Hematopoietic multipotent progenitor cell treated with erythropoietin and hydrocortisone succinate and interleukin-3 and kit ligand, for 4 days (in vitro differentiated cells): ENCODE measurements at regions not wholly inside any gene's neighbourhood (a gene's known extent, or its start where the extent isn't known, plus 50 kb on each side); places are given as distances from the start of the nearest gene placed in this dataset.

ENCODE experiments used
- DNase-seq: peaks from one replicate; pipeline ENCODE4 v3.0.0-alpha.2; 2015

DNA sequence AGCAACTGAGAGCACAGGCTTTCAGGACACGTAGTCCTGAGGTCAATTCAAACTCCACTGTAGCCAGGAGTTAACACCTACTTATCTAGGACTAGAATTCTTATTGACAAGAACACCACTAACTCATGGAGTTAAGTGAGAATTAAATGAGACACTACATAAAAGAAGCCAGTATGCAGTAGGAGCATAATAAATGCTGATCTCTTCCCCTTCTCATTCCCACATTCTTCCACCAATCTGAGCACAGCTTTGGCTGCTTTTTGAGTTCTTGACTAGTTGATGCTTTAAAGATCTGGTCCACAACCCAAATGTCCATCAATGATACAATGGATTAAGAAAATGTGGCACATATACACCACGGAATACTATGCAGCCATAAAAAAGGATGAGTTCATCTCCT is 55.2 kb downstream of the TTC32 start:
- no peak for DNase-seq

DNA sequence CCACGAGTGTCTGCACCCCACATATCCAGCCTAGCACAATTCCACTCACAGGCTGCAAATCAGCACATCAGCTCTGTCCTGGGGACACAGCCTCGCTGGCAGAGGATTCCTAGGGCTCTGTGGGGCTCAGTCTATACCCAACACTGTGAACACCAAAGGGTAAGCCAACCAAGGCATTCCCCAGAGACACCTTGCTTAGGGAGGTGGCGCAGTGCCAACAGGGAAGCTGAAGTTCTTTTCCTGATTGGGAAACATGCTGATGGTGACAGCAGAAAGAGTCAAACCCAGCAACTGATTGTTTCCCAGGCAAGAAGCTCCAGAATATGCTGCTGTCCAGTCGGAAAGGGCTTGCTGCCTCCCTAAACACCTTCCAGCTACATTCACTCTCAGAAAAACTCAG is 55.8 kb downstream of the TTC32 start:
- DNase-seq, result no peak

DNA sequence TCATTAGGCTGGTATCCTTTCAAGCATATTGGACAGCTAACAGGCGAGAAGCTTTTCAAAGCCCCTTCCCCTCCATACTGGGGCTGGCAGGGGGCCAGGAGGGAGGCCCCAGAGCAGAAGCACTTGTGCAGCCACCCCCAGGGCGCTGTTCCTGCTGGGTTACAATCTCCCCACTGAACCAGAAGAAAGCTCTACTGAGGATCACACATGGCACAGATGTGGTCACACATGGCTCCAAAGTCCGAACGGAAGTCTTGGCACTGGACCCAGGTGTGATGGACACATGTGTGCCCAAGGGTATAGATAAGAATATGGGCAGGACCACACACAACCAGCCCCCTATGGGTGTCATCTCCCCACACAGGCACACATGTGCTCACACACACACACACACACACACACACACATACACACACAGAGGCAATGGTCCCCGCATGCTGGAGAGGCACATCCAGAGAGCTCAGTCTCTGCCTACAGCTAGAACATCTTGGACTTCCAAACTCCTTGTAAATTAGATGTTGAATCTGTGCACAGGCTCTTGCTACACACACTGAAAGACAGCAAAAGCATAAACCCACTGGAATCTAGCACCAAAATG is 56.4 kb downstream of the TTC32 start:
- DNase-seq, result no peak

DNA sequence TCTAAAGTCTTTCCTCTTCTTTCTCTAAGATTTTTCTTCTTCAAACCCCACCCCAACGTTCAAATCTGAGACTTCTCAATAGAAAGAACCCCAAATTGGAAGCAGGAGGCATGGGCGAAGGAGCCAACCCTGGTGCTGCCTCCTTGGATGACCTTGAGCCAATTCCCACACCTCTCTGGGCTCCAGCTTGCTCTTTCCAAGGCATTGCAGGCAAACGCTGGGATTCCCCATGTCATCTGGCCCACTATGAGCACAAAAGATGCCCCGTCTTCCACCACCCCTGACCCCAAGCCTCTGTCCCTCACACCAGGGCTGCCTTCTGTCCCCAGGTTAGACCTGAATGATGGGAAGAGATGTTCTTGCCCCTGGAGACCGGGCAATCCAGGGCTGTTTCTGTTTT is 57.0 kb downstream of the TTC32 start:
- DNase-seq, result no peak

DNA sequence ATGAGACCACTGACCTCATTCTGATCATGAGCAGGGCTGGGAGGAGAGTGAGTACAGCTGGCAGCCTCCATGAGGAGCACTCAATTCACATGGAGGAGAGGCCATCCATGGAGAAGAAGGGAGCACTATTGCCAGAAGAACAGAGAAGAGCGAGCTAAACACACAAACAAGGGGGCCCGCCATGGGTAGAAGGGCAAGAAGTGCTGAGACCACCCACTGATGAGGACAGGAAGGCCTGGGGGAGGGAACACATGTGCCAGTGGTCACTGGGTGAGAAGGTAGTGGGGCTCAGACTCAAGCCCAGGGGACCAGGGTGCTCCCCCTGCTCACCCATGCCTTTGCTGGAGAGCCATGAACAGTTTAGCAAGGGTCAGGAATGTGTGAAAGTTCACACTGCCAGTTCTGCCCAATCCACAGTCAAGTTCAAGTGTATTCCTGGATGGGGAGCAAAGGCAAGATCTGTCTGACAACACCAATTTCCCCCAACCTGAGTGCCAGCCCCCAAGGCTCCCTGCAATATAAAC is 57.7 kb downstream of the TTC32 start:
- no peak for DNase-seq

DNA sequence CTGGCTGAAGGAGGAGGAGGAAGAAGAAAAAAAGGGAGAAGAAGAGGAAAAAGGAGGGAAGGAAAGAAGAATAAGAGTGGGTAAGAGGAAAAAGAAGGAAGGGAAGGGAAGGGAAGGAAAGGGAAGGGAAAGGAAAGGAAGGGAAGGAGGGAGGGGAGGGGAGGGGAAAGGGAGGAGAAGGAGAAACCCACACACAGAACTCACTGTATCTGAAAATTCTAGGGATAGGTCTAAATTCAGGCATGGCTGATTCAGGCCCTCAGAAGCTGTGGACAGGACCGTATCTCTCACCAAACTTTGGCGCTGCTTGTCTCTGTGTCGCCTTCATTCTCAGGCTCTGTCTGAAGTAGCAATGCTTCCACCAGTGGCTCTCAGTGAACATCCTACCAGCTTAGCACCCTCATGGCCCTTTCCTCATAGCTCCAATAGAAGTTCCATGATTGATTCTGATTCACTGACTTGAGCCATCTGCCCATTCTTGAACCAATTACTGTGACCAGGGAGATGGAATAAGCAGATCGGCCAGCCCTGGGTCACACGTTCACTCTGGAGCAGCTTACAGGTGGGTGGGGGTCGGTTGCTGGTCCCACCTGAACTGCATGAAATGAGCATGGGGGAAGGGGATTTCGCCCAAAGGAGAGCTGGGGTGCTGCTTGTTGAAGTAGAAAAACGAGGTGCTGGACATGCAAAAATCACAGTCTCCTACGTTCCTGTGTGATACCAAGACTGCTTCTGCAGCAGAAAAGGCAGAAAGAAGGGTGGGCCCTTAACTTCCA is 59.7 kb downstream of the TTC32 start:
- DNase-seq, result no peak

DNA sequence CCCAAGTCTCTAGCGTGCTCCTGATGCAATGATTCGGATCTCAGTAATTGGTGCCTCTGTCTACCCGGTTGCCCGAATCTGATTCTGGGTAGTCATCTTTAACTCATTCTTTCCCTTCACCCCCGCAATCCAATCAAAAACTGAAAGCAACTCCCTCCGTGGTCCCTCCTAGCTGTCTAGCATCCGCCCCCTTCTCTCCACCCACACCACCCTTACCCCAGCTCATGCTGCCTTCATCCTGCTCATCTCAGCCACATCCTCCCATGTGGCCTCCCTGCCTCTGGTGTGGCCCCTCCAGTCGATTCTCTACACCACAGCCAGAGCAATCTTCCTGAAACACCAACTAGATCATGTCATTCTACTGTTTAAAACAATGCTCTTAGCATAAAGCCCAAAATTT is 62.3 kb downstream of the TTC32 start:
- no peak for DNase-seq

DNA sequence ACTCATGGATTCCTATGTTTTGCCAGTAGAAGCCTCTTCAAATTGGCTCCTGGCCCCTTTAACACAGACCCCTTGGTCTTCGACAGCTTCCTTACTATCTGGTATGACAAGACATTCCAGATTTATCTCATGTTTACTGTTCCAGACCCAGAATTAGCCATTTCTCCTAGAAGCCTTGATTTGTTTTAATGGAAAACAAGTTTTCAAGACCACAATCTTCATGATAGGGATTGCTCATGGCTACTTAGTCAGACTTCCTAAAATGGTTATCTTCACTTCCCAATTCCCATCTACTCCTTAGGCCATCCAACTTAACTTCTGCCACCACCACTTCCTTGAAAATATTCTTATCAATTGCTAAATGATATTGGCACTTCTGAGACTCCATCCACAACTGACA is 63.2 kb downstream of the TTC32 start:
- DNase-seq, result no peak

DNA sequence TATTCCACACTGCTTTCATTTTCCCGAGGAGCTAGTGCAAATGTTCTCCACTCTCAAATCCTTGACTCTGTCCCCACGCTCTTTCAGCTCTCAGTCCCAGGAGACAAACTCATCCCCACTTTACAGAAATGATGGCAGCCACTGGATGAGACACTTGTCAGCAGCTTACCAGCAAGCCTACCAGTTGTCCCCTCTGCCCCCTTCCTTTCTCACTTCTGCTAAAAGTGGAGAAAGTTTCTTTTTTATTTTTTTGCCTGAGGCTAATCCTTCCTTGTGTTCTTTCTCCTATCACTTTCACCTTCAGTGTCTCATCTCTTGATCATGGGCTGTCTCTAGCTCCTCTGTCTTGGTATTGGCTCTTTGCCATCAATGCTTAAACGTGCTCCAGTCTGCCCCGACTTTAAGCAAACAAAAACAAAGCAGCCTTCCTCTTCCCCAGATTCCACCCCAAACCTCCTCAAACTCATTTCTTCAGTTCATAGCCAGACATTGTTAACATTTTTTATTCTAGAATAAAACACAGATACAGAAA is 64.5 kb downstream of the TTC32 start:
- DNase-seq, result no peak

DNA sequence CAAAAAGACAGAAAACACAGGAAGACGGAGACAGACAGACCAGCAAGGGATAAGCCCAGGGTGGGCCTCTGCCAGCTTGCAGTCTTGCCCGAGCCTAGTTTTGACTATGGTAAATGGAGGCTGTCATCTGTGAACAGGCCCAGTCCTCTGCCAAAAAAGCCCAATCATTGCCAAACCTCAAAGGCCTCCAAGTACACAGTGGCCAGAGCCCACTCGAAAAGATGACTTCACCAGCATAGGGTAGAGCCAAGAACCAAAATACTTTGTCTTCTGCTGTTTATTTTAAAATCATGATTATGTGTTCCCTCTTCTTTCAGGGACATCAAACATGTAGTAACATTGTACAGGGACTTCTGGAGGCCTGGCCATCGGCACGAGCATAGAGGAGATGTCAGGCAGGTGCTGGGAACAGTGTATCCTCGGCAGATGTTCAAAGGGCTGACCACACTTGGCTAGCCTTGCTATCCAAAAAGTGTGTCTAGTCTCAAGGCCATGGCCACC is 66.0 kb downstream of the TTC32 start:
- no peak for DNase-seq

DNA sequence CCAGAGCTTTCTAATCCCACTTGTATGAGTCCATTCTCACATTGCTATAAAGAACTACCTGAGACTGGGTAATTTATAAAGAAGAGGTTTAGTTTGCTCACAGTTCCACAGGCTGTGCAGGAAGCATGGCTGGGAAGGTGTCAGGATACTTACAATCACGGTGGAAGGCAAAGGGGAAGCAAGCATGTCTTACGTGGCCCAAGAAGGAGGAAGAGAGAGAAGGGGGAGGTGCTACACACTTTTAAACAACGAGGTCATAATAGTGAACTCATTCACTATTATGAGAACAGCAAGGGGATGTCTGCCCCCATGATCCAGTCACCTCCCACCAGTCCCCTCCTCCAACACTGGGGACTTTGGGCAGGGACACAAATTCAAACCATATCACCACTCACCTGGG is 67.8 kb downstream of the TTC32 start:
- no peak for DNase-seq

DNA sequence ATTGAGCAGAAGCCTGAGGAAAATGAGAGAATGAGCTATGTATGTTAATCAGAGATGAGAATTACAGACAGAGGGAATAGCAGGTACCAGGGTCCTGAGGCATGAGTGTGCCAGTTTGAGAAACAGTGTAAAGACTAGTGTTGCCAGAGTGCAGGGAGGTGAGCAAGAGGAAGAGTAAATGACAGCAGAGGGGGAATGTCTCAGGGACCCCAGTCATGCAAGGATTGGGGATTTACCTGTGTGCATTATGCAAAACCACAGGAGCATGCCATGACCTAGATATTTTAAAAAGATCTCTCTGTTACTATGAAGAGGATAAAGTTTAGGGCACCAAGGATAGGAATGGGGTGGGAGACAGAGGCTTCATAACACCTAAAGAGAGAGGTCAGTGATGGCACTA is 72.1 kb downstream of the TTC32 start:
- no peak for DNase-seq

DNA sequence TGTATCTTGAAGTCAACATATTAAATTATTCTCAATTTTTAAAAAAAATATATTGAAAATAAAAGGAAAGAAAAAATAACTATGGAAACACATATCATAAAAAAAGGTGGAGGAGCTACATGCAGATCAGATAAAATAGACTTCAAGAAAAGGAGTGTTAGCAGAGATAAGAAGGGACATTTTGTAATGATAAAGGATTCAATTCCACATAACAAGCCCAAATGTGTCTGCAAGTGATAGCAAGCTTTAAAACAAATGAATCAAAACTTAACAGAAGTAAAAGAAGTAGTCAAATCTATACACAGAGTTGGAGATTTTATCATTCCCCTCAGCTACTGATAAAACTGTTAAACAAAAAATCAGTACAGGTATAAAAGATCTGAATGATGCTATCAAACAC is 74.9 kb downstream of the TTC32 start:
- no peak for DNase-seq

DNA sequence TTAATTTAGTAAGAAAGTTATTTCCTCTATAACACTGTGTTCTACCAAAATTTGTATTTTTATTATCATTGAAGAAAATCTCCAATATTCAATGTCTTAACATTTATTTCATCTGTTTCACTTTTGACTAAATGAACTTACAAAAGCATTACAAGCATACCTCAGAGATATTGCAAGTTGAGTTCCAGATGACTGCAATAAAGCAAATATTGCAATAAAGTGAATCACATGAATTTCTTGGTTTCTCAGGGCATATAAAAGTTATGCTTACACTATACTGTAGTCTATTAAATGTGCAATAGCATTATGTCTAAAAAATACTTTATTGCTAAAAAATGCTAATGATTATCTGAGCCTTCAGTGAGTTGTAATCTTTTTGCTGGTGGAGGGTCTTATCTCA is 78.3 kb downstream of the TTC32 start:
- no peak for DNase-seq

DNA sequence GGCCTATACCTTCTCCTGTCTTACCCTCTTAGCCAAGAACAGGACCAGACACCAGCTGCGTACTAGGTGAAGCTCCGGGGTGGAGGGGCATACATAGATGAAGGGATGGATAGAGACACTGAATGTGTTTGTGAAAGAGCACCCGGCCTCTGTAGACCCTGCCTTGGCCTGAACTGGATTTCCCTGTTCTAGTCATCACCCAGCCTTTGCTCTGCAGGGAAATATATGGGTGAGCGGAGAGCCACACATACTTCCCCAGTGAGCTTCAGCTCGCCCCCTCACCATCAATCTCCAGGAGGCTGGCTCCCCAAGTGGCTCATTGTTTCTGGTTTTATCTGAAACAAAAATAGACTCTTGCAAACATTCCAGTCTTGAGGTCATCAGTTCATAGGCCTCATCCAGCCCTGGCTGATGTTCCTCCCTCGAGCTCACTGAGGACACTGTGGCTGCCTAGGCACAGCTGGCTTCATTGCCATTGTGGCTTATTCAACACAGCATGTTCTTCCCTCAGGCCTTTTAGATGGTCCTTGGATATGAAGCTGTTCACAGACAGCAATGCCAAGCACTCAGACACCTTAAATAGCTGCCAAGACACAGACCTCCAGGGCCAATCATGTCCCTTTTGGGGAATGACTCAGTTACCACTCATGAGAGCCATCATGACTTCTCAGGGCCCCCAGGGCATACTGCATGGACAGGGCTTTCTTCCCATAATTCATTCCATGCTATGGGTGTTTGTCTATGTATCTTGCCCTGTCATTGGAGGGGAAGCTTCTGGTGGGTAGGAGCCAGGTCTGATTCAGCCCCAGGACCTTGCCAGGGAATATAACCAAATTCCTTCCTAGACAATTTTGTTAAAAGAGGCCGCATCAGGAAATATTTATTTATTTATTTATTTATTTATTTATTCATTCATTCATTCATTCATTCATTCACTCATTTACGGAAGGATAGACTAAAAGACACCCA is 82.4 kb downstream of the TTC32 start:
- DNase-seq, result no peak

DNA sequence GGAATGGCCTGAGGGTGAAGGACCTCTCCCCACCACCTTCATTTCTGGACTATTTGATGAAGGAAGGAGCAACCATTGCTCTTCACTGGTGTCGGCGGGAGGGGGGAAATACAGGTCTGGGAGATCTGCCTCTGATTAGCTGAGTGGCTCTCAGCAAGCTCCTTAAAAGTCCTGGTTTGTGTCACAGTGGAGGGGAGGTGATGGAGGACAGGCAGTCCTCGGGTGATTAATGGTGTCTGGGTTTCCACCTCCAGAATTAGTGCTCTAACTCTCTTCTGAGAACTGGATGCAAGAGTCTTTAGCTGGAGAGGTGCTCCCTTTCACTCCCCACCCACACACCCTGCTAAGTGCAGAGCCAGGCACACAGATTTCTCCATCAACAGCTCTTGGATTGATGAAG is 83.2 kb downstream of the TTC32 start:
- no peak for DNase-seq

DNA sequence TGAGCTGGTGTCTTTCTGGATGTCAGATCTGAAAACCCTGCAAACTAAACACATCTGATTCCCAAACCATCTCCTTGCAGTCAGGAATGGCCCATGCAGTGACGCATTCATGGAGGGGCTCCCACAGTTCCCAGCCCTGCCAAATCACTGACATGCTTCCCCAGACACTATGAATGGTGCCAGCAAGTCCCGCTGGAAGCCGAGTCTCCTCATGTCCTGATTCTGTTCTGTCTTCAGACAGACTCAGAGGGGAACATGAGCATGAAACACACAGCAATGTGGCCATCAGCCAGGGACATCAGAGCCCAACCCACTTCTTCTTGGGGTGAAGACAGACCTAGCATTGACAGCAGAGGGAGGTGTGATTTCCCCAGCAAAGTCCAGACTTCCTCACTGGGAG is 83.7 kb downstream of the TTC32 start:
- no peak for DNase-seq

DNA sequence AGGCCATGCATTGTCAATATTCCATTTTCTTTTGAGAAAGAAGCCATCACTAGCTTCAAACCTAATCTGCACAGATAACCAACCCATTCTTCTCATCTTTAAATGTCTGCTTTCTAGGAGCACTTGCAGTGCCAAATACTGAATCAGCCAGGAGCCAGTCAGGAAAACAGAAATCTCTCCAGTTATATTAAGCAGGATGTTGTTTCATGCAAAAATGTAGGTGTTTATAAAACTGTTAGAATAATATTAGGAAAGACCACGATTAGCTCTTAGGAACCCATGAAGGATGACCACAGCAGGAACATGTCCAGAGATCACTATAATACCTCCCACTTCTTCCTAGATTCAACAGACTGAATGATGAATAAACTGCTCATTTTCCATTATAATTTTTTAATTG is 86.0 kb downstream of the TTC32 start:
- no peak for DNase-seq

DNA sequence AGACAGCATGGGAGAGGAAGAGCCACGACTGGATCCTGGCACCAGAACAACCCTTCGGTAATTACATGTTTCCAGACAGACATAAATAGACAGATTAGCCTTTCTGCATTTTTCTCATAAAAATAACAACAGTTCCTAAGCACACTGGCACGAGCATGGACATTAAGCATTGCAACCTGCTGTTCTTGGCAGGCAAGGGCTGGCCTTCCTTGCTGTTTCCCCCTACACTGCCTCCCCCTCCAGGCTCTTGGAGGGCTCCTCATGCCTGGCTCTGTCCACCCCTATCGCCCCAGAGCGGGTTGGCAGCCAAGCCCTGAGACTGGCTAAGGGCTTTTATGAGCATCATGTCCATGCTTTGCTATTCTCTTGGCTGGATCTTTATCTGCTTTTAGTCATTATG is 89.6 kb downstream of the TTC32 start:
- DNase-seq, result no peak

DNA sequence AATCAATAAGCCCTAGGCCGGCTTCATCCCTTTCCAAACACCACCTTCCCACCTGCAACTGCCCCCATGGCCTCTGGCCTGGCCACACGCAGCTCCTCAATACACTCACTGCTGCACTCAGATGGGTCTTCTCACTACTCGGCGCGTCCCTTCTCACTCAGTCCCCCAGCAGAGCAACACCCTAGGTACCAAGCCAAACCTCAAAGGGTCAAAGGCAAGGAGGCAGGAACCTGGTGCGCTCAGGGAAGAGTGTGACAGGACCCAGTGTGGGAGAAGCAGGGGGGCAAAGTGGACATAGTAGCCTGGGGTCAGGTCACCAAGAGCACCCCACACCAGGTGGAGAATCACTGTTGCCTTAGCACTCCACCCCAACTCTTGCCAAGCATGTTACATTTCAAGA is 90.6 kb downstream of the TTC32 start:
- no peak for DNase-seq

DNA sequence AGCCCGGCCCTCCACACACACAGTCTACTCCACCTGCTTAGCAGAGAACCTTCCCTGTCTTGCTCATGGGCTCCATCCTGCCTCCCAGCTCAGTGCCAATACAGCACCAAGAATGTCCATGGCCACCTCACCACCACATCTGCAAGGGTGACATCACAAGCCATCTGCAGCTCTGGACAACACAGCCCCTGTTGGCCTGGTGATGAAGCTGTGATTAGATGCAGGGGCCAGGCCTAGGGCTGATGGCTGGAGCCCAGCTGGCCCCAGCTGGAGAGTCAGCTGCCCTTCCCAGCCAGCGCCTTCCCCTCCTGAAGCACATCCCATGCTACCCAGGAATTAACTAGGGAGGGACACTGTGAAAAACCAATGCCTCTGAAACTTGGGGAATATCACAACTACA is 91.1 kb downstream of the TTC32 start:
- no peak for DNase-seq

DNA sequence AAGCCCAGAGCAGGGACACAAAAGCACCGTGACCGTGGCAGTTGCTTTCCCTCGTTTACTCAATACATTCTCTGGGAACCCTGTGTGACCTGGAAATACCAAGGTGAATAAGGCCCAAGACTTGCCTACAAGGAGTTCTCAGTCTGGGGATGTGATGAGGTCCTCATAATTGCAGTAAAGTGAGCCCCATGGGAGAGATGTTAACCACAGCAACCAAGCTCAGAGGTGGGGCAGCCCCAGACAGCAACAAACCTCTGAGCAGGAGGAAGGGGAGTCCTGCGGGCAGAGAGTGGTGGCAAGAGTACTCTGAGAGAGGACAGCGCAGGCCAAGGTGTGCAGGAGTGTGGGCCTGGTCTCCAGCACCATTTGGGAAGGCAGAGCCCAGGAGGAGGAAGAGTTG is 91.6 kb downstream of the TTC32 start:
- no peak for DNase-seq

DNA sequence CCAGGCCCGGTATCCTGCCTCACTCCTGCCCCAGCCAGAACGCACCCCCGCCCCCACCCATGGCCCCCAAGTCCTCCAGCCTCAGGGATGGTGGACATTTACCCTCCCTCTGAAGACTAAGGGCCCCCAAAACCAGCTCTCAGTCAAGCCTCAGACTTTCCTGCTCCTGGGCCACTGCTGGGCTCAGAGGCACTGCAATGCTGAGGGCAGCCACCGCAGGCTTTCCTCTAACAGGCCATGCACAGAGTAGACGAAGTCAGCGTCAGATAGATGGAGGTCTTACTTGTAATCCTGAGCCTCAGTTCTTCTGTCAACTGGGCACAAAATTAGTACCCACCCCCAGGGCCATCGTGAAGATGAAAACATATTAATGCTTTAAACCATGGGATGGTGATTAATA is 92.6 kb downstream of the TTC32 start:
- no peak for DNase-seq
